ENCODE measurements at regions not wholly inside any gene's neighbourhood (a gene's known extent, or its start where the extent isn't known, plus 50 kb on each side); places are given as distances from the start of the nearest gene placed in this dataset.

DNA sequence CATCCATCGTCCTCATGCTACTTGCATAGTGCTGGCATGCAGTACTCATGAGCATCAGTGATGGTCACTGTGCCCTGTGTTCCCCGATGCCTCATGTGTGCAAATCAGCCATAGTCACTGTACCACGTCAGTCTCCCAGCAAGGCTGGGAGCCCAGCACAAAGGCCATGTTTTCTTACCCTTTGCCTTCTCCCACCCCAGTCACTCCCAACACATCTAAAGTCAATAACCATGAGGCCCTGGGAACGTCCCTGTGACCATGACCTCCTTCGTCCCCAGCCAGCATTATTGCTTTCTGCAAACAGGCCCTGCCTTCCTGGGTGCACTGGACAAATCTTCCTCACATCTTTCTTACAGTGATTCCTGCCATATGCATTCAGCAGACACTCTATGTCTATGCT, 406.1 kb downstream of the ICE1 start:
- intact Hi-C loops (cut with DNase I, micrococcal nuclease), result no loop called here
- DNase-seq (no peak), ATAC-seq (no peak)
- H3K9me3 ChIP-seq, result no peaks in the 10 kb centered on the region
- no peaks in the 10 kb centered on the region for H3K4me1 ChIP-seq (ENCODE audit: low read depth)
- TF ChIP-seq, protein P1, sequence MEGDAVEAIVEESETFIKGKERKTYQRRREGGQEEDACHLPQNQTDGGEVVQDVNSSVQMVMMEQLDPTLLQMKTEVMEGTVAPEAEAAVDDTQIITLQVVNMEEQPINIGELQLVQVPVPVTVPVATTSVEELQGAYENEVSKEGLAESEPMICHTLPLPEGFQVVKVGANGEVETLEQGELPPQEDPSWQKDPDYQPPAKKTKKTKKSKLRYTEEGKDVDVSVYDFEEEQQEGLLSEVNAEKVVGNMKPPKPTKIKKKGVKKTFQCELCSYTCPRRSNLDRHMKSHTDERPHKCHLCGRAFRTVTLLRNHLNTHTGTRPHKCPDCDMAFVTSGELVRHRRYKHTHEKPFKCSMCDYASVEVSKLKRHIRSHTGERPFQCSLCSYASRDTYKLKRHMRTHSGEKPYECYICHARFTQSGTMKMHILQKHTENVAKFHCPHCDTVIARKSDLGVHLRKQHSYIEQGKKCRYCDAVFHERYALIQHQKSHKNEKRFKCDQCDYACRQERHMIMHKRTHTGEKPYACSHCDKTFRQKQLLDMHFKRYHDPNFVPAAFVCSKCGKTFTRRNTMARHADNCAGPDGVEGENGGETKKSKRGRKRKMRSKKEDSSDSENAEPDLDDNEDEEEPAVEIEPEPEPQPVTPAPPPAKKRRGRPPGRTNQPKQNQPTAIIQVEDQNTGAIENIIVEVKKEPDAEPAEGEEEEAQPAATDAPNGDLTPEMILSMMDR (IDR thresholded peaks at IDR 0.05), result no peak
- no peaks in the 10 kb centered on the region for H3K36me3 ChIP-seq (ENCODE audit: low read depth)
- H3K4me3 ChIP-seq, result no peak overlapping the region

DNA sequence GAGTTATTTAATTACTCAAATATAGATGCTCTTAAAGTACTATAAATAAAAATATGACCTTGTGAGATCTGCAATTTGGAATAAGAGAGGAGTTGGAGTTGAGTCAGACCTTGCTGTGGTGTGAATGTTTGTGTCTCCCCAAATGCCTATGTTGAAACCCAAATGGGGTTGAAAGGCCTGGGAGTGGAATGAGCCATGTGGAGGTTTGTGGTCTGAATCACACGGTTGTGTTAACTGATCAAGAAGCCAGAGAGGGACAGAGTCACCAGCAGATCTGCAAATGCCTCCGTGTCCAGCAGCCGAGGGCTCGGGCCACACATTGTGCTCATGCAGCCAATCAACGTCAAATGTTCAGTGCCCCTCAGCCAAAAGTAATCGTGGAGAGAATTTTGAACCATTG, 404.4 kb downstream of the ICE1 start:
- intact Hi-C loops (cut with DNase I, micrococcal nuclease), result no loop called here
- DNase-seq (no peak), ATAC-seq (no peak)
- TF ChIP-seq, protein P1 (IDR thresholded peaks at IDR 0.05), result no peak
- no peaks in the 10 kb centered on the region for H3K9me3 ChIP-seq
- H3K36me3 ChIP-seq (ENCODE audit: low read depth), result no peaks in the 10 kb centered on the region
- no peak overlapping the region for H3K4me3 ChIP-seq
- no peaks in the 10 kb centered on the region for H3K4me1 ChIP-seq (ENCODE audit: low read depth)

DNA sequence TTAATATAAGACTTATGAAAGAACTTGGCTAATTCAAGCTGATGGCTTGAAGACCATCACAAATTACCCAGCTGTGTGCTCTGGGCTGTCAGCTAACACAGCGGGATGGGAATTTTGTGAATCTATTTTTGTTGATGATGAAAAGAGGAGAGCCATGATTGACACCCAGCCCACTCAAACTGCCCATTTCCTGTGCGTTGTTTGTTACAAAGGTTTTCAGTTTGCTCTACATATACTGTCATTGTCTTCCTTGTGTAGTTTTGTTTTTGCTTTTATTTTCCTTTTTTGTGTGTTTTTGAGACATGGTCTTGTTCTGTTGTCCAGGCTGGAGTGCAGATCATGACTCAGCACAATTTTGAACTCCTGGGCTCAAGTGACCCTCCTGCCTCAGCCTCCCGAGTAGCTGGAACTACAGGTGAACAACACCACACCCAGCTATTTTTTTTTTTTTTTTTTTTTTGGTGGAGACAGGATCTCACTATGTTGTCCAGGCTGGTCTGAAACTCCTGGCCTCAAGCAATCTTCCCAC, 400.3 kb downstream of the ICE1 start:
- DNase-seq (no peak), ATAC-seq (no peak)
- Histone ChIP-seq H3K4me3 (no peak overlapping the region), H3K9me3 (no peaks in the 10 kb centered on the region), H3K4me1 (ENCODE audit: low read depth) (no peaks in the 10 kb centered on the region), H3K36me3 (ENCODE audit: low read depth) (no peaks in the 10 kb centered on the region)
- TF ChIP-seq, protein P1 (IDR thresholded peaks at IDR 0.05), result no peak
- intact Hi-C loops (cut with DNase I, micrococcal nuclease), result no loop called here

DNA sequence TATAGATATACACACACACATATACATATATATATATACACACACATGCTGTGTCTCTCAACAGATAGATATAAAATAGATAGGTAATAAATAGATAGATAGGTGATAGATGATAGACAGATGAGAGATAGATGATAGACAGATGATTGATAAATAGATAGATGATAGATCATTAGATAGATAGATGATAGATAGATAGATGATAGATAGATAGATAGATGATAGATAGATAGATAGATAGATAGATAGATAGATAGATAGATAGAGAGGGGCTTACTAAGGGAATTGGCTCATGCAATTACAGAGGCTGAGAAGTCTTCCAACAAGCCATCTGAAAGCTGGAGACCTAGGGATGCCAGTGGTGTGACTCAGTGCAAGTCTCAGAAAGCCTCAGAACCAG, 394.5 kb downstream of the ICE1 start:
- TF ChIP-seq, protein P1 (IDR thresholded peaks at IDR 0.05), result no peak
- Histone ChIP-seq H3K4me1 (ENCODE audit: low read depth) (no peaks in the 10 kb centered on the region), H3K4me3 (no peak overlapping the region), H3K9me3 (no peaks in the 10 kb centered on the region), H3K36me3 (ENCODE audit: low read depth) (no peaks in the 10 kb centered on the region)
- no peak for ATAC-seq
- intact Hi-C loops (cut with DNase I, micrococcal nuclease), result no loop called here
- no peak for DNase-seq

DNA sequence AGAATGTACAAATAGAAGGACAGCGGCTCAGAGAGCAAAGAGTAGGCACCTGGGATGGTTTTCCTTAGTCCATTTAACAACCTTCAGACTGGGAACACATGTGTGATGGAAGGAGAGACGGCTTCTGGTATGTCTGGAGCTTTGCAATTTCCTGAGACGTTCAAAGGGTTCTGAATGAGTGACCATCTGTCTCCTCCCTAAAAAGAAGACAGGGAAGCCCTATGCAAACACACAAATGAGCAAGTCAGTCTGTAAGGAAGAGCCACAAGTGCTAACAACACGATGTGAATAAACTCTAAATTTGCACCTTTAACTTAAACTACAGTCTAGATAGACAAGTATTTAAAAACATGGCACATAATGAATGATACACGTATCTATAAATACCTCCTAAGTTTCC, 391.0 kb downstream of the ICE1 start:
- TF ChIP-seq, protein P1 (IDR thresholded peaks at IDR 0.05), result no peak
- no peaks in the 10 kb centered on the region for H3K9me3 ChIP-seq
- H3K4me1 ChIP-seq (ENCODE audit: low read depth), result no peaks in the 10 kb centered on the region
- no peaks in the 10 kb centered on the region for H3K36me3 ChIP-seq (ENCODE audit: low read depth)
- no peak overlapping the region for H3K4me3 ChIP-seq
- intact Hi-C loops (cut with DNase I, micrococcal nuclease), result no loop called here
- DNase-seq (no peak), ATAC-seq (no peak)

DNA sequence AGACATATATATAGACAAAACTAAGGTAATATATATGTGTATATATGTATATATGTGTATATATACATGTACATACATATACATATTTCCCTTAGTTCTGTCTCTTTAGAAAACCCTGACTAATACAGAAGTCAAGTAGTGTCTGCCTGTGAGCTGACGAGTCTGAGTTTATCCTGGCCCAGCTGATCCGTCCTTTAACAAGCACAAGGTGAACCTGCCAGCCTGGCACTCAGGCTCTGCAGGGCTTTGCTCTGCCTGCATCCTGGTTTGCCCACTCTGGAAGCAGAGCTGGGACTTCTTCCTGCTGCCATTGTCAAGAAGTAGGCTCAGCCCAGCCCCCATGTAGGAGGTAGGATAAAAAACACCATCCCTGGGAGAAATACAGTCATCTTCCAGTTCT, 388.0 kb downstream of the ICE1 start:
- no peak for ATAC-seq
- H3K36me3 ChIP-seq (ENCODE audit: low read depth), result no peaks in the 10 kb centered on the region
- no peaks in the 10 kb centered on the region for H3K4me1 ChIP-seq (ENCODE audit: low read depth)
- no peaks in the 10 kb centered on the region for H3K9me3 ChIP-seq
- intact Hi-C loops (cut with DNase I, micrococcal nuclease), result no loop called here
- TF ChIP-seq, protein P1 (IDR thresholded peaks at IDR 0.05), result no peak
- H3K4me3 ChIP-seq, result no peak overlapping the region
- no peak for DNase-seq

Measured in mucosa of descending colon (tissue), 3 donors.